HL-60 (cell line): ENCODE measurements at regions not wholly inside any gene's neighbourhood (a gene's known extent, or its start where the extent isn't known, plus 50 kb on each side); places are given as distances from the start of the nearest gene placed in this dataset.

Experiments
- SPI1 ChIP-seq: IDR thresholded peaks from 2 replicates; pipeline ENCODE4 v1.6.1; 2012; ENCODE audit warnings: low read depth, mild to moderate bottlenecking, borderline replicate concordance
- TF ChIP-seq, protein P1 (sequence below): IDR thresholded peaks from one replicate; pipeline ENCODE4 v1.5.1; 2011; ENCODE audit warnings: low read length, control low read depth, inconsistent platforms; ENCODE audit not compliant: insufficient read depth
- TF ChIP-seq, protein P2 (sequence below): IDR thresholded peaks from 2 replicates; pipeline ENCODE4 v1.6.1; 2012; ENCODE audit warnings: low read depth; ENCODE audit not compliant: insufficient replicate concordance

GRCh38 chr2:2827046-2827636 is 496.1 kb upstream of the MYT1L start:
- TF ChIP-seq, protein P1, sequence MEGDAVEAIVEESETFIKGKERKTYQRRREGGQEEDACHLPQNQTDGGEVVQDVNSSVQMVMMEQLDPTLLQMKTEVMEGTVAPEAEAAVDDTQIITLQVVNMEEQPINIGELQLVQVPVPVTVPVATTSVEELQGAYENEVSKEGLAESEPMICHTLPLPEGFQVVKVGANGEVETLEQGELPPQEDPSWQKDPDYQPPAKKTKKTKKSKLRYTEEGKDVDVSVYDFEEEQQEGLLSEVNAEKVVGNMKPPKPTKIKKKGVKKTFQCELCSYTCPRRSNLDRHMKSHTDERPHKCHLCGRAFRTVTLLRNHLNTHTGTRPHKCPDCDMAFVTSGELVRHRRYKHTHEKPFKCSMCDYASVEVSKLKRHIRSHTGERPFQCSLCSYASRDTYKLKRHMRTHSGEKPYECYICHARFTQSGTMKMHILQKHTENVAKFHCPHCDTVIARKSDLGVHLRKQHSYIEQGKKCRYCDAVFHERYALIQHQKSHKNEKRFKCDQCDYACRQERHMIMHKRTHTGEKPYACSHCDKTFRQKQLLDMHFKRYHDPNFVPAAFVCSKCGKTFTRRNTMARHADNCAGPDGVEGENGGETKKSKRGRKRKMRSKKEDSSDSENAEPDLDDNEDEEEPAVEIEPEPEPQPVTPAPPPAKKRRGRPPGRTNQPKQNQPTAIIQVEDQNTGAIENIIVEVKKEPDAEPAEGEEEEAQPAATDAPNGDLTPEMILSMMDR: no peak
- TF ChIP-seq SPI1: no peak
- TF ChIP-seq, protein P2, sequence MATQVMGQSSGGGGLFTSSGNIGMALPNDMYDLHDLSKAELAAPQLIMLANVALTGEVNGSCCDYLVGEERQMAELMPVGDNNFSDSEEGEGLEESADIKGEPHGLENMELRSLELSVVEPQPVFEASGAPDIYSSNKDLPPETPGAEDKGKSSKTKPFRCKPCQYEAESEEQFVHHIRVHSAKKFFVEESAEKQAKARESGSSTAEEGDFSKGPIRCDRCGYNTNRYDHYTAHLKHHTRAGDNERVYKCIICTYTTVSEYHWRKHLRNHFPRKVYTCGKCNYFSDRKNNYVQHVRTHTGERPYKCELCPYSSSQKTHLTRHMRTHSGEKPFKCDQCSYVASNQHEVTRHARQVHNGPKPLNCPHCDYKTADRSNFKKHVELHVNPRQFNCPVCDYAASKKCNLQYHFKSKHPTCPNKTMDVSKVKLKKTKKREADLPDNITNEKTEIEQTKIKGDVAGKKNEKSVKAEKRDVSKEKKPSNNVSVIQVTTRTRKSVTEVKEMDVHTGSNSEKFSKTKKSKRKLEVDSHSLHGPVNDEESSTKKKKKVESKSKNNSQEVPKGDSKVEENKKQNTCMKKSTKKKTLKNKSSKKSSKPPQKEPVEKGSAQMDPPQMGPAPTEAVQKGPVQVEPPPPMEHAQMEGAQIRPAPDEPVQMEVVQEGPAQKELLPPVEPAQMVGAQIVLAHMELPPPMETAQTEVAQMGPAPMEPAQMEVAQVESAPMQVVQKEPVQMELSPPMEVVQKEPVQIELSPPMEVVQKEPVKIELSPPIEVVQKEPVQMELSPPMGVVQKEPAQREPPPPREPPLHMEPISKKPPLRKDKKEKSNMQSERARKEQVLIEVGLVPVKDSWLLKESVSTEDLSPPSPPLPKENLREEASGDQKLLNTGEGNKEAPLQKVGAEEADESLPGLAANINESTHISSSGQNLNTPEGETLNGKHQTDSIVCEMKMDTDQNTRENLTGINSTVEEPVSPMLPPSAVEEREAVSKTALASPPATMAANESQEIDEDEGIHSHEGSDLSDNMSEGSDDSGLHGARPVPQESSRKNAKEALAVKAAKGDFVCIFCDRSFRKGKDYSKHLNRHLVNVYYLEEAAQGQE: no peak
